ENCODE measurements at regions not wholly inside any gene's neighbourhood (a gene's known extent, or its start where the extent isn't known, plus 50 kb on each side); places are given as distances from the start of the nearest gene placed in this dataset.
"Not testable (repeated sequence)": the region's sequence is repeated elsewhere in the genome, so short reads cannot be mapped to it uniquely, and the experiment has no call there.

DNA sequence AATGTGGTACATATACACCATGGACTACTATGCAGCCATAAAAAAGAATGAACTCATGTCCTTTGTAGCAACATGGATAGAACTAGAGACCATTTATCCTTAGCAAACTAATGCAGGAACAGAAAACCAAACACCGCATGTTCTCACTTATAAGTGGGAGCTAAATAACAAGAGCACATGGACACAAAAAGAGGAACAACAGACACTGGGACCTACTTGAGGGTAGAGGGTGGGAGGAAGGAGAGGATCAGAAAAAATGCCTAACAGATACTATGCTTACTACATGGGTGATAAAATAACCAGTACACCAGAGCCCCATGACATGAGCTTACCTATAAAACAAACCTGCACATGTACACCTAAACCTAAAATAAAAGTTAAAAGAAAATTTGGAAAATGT lies 82.0 kb upstream of the ADRB2 start:
- DNase-seq = not testable (repeated sequence)

DNA sequence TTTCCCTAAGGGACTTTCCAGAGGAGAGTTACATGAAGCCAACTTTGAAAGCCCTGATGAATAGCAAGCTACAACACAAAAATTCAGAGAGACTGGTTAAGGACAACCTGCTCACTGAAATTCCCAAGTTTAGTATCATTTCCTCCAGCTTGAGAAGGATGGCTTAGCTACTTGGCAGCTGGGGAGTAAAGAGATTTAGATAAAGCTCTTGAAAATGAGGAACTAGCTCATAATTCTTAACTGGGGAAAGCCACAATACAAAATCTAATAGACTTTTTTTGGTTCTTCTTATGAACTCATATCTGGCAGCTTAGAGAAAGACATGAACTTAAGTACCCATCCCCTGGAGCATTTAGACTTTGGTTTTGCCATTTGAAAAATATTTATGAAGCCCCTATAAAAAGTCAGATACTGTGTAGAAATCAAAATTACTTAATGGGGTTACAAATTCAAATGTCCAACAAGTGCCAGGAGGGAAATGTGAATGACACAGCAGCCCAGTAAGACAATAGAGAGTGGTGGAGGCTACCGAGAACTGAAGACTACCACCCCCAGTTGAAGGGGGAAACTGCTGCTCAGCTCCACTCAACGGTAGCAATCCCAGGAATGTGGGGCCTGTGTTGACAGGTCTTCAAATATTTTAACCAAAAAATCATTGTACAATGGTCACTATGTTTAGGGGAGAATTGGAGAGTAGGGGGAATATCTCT lies 79.4 kb upstream of the ADRB2 start:
- peak; percentile 15 for DNase-seq

DNA sequence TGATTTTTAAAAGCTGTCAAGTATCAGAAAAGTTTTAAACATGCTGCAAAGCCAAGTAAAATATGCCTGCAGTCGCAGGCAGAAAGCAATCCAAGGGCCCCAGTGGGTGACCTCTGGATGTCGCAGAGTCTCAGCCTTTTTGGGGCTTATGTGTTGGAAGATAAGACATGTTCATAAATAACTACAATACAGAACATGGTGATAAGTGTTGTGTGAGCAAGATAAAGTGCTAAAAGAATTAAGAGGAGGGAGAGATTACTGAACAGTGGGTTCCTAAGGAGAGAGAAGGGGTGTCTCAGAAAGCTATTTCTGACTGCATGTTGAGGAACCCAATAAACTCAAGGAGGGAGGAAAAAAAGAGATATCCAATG lies 78.9 kb upstream of the ADRB2 start:
- DNase-seq = no peak

DNA sequence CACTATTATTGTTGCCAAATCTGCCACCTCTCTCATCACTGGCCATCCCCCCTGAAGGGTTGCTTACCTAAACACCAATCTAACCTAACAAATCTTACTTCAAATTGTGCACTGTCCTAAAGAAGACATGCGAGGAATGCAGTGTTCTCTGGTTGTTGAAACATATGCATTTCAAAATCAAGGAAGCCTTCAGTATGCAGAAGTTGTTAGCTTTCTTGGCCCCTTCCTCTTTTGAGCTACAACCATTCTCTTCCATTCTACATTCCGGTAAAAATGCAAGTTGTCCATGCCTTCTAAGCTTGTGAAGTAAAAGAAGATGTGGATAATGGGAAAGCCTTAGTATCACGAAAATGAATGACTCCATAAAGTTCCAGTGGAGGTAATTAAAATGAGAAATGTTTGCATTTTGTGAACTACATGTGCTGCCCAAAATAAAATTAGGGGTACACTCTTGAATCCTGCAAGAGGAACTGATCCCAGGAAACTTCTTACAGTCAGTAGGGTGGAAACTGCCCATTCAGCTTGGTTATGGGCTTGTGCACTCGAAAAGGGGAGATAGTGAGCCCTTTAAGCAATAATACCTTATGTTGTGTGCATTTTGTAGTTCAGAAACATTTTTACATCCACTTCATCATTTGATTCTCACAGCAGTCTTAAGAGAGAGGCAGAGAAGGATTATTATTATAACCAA lies 77.6 kb upstream of the ADRB2 start:
- DNase-seq = no peak

DNA sequence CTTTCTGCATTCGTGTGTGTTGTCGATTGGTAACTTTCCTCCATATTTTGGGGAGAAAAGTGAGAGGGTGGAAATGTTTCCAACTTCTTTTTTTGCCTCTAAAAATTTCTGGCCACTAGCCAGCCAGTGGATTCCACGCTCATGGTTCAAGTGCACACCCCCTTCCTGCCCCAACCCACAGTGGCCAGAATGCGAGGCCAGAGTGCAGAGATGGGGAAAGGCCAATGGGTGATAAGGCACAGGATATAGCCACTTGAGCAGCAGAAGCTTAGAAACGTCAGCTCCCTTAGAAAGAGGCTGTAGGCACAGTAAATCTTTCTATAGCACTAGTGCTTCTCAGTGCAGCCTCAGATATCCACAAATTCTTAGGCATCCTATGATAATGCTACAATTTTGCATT lies 75.8 kb upstream of the ADRB2 start:
- no peak for DNase-seq

DNA sequence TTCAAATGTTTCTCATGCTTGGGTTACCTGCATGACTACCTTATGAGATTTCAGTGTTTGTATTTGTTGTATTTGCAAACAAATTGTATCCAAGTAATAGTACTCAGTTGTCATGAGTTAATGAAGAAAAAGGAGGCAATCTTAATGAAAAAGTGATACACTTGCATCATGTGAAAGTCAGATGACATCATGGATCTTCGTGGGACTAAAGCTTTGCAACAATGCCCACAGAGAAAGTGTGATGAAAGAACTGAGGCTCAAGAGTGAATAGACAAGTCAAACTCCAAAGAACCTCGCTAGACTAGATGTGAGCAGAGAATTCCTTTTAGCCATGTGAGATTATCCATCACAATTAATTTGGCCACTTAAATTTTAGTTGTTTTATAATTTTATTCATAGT lies 75.4 kb upstream of the ADRB2 start:
- DNase-seq = no peak

DNA sequence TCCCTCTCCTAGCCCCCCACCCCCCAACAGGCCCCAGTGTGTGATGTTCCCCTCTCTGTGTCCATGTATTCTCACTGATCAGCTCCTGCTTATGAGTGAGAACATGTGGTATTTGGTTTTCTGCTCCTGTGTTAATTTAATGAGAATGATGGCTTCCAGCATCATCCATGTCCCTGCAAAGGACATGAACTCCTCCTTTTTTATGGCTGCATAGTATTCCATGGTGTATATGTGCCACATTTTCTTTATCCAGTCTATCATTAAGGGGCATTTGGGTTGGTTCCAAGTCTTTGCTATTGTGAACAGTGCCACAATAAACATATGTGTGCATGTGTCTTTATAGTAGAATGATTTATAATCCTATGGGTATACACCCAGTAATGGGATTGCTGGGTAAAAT lies 74.0 kb upstream of the ADRB2 start:
- DNase-seq = not testable (repeated sequence)

DNA sequence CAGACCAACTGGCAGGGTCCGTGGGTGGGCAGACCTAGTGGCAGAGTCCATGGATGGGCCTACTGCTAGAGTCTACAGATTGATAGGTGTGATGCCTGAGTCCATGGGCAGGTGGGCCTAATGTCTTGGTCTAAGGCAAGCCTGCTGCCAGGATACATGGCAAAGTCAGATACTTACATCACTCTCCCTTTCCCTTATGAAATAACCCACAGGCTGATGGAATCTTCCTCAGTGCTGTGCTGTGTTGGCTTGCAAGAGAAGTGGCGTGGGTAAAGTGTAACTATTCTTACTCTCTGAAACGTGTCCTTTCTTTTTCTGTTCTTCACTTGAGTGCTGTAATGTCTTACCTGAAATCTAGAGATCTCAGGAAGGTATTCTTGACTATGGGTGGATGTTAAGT lies 67.3 kb upstream of the ADRB2 start:
- DNase-seq = no peak

DNA sequence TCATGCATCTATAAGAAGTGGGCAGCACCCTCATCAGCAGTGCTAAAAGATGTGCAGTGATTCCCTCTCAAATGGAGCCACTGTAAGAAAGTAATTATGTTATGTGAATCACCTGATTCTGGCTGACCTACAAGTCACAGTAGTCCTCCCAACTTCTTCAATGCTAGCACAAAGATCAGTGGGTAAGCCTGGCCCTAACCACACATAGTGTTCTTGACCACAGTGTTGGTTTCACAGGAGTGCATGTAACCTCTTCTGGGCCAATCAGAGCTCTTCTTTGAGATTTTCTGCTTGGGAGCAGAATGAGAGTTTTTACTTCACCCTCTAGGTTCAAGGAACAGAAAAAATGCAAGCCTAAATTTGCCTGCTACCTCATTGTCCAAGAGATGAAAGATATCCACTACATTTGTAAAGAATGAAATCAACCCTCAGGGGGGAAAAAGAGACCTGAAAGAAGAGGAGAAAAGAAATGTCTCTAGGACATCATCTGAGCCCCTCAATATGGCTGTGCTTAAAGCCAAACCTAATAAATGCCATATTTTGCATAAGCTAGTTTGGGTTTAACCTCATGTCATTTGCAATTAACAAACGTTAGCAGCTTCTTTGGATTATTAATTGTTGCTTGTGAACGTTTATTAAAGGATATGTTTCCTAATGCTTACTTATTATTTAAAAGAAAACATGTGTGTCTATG lies 65.3 kb upstream of the ADRB2 start:
- no peak for DNase-seq

DNA sequence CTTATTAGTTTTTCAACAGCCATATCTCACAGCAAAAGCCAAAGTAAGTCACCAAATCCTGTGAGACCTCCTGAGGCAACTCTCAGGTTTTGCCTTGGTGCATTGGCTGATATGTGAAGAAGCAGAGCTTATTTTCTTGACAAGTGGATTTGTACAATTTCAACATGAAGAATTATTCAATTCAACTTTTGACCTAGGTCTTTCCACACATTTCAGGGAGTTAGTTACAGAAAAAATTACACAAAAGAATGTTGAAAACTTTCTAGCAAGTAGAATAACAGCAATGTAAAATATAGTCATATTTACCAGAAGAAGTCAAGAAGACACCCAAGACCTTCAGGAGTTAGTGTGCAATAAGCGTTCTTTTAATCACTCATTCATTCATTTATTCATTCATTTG lies 62.4 kb upstream of the ADRB2 start:
- DNase-seq = no peak

DNA sequence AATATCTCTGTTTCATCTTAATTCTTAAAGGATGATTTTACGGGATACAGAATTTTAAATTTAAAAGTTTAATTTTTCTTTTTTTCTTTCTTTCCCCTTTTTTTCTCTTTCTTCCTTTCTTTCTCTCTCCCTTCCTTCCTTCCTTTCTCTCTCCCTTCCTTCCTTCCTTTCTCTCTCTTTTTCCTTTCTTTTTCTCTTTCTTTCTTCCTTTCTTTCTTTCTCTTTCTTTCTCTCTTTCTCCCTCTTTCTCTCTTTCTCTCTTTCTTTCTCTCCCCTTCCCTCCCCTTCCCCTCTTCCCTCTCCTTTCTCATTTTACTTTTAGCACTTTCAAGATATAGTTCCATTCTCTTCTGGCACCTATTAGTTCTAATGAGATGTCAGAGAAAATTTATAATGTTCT lies 61.4 kb upstream of the ADRB2 start:
- DNase-seq = no peak

DNA sequence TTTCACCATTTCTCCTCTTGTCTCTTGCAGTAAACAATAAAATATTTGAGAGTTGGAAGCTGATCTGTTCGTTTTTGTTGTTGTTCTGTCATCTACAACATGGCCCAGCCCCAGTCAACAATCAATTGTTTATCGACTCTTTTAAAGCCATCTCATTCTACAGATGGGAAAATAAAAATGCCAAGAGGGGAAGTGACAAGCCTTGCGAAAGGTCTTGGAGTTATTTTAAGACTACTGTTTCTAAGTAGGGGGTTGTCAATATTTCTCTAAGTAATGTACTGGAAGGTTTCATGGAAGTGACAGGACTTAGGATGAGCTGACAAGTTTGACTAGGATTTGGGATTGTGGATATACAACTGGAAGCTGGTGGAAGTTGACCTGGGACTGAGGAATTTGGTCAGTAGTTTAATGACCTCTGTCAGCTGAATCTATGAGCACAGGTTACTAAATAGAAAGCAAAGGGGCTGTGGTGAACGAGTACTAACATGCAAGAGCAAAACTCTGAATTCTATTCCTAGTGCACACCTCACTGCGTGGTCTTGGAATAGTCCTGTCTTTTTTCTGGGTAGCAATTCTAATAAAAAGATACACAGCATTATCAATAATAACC lies 57.5 kb upstream of the ADRB2 start:
- DNase-seq = no peak

DNA sequence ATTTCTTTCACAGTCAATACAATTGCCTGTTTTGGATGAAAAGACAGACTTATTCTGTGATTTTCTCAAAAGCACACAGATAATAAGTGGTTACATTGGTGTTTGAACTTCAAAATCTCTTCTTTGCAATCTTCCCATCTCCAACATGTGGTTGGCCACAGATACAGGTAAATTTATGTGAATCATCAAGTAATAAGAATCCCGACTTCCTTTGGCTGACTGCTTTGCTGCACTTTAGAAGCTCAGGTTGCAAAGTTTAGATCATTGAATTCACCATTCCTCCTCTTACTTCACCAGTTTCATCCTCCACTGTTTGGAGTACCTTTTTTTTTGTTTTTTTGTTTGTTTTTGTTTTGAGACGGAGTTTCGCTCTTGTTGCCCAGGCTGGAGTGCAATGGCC lies 56.5 kb upstream of the ADRB2 start:
- no peak for DNase-seq

DNA sequence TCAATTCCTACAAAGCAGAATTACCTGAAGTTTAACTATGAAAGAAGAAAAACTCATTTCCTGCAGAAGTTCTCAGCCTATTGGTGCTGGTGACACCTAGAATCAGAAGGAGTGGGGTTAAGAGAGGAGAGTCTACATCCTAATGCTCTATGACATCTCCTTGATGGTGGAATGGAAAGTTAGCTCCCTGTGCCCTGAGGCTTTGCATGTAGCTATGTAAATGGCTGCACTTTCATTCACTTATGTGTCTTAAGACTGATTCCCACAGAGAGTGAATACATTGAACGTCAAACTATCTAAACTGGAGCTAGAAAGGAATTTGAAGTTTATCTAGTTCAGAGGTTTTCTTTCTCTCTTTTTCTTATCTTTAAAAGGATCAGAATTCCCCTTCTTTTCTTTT lies 52.1 kb upstream of the ADRB2 start:
- DNase-seq = no peak

DNA sequence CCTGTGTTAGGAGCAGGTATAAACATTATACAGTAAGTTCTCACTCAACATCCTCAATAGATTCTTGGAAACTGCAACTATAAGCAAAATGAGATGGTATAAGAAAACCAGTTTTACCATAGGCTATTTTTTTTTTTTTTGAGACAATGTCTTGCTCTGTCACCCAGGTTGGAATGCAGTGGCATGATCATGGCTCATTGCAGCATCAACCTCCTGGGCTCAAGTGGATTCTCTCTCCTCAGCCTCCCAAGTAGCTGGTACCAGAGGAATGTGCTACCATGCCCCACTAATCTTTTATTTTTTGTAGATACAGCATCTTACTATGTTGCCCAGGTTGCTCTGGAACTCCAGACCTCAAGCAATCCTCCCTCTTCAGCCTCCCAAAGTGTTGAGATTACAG lies 50.1 kb upstream of the ADRB2 start:
- no peak for DNase-seq

Data from fibroblast of skin of right quadriceps (primary cell).